HG03097 (cell line): ENCODE measurements at regions not wholly inside any gene's neighbourhood (a gene's known extent, or its start where the extent isn't known, plus 50 kb on each side); places are given as distances from the start of the nearest gene placed in this dataset.

Experiments used
- ATAC-seq: cut with Tn5 transposase; IDR thresholded peaks from one replicate; pipeline ENCODE4 v1.9.1; 2021; ENCODE audit not compliant: unreplicated experiment, low FRiP score

GRCh38 chr9:27864644-27865438 lies 291.6 kb upstream of the C9orf72 start:
- ATAC-seq: no peak

- ATAC-seq: no peak
Observed at GRCh38 chr9:27866741-27867140, 293.5 kb upstream of the C9orf72 start.

GRCh38 chr9:27870404-27870803 lies 297.1 kb upstream of the C9orf72 start:
- no peak for ATAC-seq

GRCh38 chr9:27880156-27880555 lies 306.9 kb upstream of the C9orf72 start:
- ATAC-seq: no peak

- ATAC-seq: no peak
Observed at GRCh38 chr9:27880635-27881034, 307.4 kb upstream of the C9orf72 start.

GRCh38 chr9:27888661-27889295 lies 315.5 kb upstream of the C9orf72 start:
- ATAC-seq: peak; percentile 97

- ATAC-seq: no peak
Observed at GRCh38 chr9:27924502-27924901, 351.2 kb upstream of the C9orf72 start.

- no peak for ATAC-seq
Observed at GRCh38 chr9:27925815-27926214, 352.5 kb upstream of the C9orf72 start.

GRCh38 chr9:27929841-27930240 lies 356.6 kb upstream of the C9orf72 start:
- ATAC-seq: no peak

GRCh38 chr9:27933210-27934025 lies 360.1 kb upstream of the C9orf72 start:
- no peak for ATAC-seq

- no peak for ATAC-seq
Observed at GRCh38 chr9:27934471-27934870, 361.2 kb upstream of the C9orf72 start.

GRCh38 chr9:27939186-27939585 lies 365.9 kb upstream of the C9orf72 start:
- no peak for ATAC-seq

- ATAC-seq: no peak
Observed at GRCh38 chr9:27940535-27940934, 367.3 kb upstream of the C9orf72 start.

- no peak for ATAC-seq
Observed at GRCh38 chr9:27943501-27943900, 370.2 kb upstream of the C9orf72 start.

GRCh38 chr9:27945386-27945785 lies 372.1 kb upstream of the C9orf72 start:
- ATAC-seq: no peak

- no peak for ATAC-seq
Observed at GRCh38 chr9:27950382-27950781, 377.1 kb upstream of the C9orf72 start.

GRCh38 chr9:27954858-27955257 lies 381.6 kb upstream of the C9orf72 start:
- ATAC-seq: no peak

- no peak for ATAC-seq
Observed at GRCh38 chr9:27963836-27964235, 390.6 kb upstream of the C9orf72 start.

- ATAC-seq: no peak
Observed at GRCh38 chr9:27967210-27967609, 393.9 kb upstream of the C9orf72 start.

- no peak for ATAC-seq
Observed at GRCh38 chr9:27977931-27978330, 404.6 kb upstream of the C9orf72 start.

GRCh38 chr9:27985714-27986113 lies 412.4 kb upstream of the C9orf72 start:
- ATAC-seq: no peak
